Natural killer cell (primary cell): ENCODE measurements at regions not wholly inside any gene's neighbourhood (a gene's known extent, or its start where the extent isn't known, plus 50 kb on each side); places are given as distances from the start of the nearest gene placed in this dataset.

Experiments
- ATAC-seq, 3 donors: fragments of 150-1000 bp in 2 of 3; fragments of 200-7000 bp in 1 of 3; cut with Tn5 transposase; 1 replicate in 1 of 3; 2 replicates in 2 of 3; pipeline ENCODE4 v1.10.0; 2021; ENCODE audit warnings: mild to moderate bottlenecking in 2 of 3, moderate library complexity in 2 of 3
- DNase-seq, 2 donors: peaks; one replicate each; pipeline versions ENCODE4 v3.0.0 to v3.0.0-alpha.2; 2013 to 2021; ENCODE audit warnings: mixed read lengths in 1 of 2
- H3K27ac ChIP-seq: one replicate; pipeline ENCODE4 v1.5.1; 2013; ENCODE audit warnings: mild to moderate bottlenecking, low read length
- H3K27me3 ChIP-seq: one replicate; pipeline ENCODE4 v1.6.1; 2013; ENCODE audit warnings: low read length; ENCODE audit not compliant: control insufficient read depth, insufficient read depth
- H3K36me3 ChIP-seq: one replicate; pipeline ENCODE4 v1.6.1; 2013; ENCODE audit warnings: low read length; ENCODE audit not compliant: control insufficient read depth, insufficient read depth
- H3K4me1 ChIP-seq: one replicate; pipeline ENCODE4 v1.6.1; 2013; ENCODE audit warnings: low read length; ENCODE audit not compliant: control insufficient read depth, insufficient read depth
- H3K4me3 ChIP-seq: one replicate; pipeline ENCODE4 v1.5.1; 2013; ENCODE audit warnings: low read length
- H3K9me3 ChIP-seq: one replicate; pipeline ENCODE4 v1.6.1; 2013; ENCODE audit warnings: low read length; ENCODE audit not compliant: control insufficient read depth, insufficient read depth
- H3K27ac Mint-ChIP-seq, 2 donors: one replicate each; pipeline ENCODE4 v1.8.0; 2022; ENCODE audit warnings: mild to moderate bottlenecking in 2 of 2, mixed read lengths in 2 of 2, moderate library complexity in 1 of 2
- H3K27me3 Mint-ChIP-seq, 2 donors: one replicate each; pipeline ENCODE4 v1.8.0; 2022; ENCODE audit warnings: low read depth in 2 of 2, mixed read lengths in 2 of 2
- H3K36me3 Mint-ChIP-seq: one replicate; pipeline ENCODE4 v1.8.0; 2022; ENCODE audit warnings: mixed read lengths
- H3K4me1 Mint-ChIP-seq, 2 donors: one replicate each; pipeline ENCODE4 v1.8.0; 2022; ENCODE audit warnings: mixed read lengths in 2 of 2
- H3K4me3 Mint-ChIP-seq: one replicate; pipeline ENCODE4 v1.8.0; 2022; ENCODE audit warnings: mild to moderate bottlenecking, moderate library complexity, mixed read lengths
- H3K9me3 Mint-ChIP-seq, 2 donors: one replicate each; pipeline ENCODE4 v1.8.0; 2022; ENCODE audit warnings: mixed read lengths in 2 of 2
- WGBS: methylation state at CpG from one replicate; pipeline ENCODE4 v1.1.7; 2013; ENCODE audit warnings: missing lambda C conversion rate; ENCODE audit not compliant: insufficient coverage; 5-methylcytosine and 5-hydroxymethylcytosine counted together
- intact Hi-C: fragments of 100-400 bp; cut with micrococcal nuclease; formaldehyde crosslinking; loops from one replicate; pipeline ENCODE4 v1.14.2; 2022
- TF ChIP-seq, protein P1 (sequence below): fragments of 200-600 bp; IDR thresholded peaks from one replicate; pipeline ENCODE4 v1.8.0; 2022; ENCODE audit warnings: antibody characterized with exemption

- no peaks in the 10 kb centered on the region for H3K36me3 ChIP-seq
- Mint-ChIP-seq H3K27me3 (peaks cover 0 to 7% of the 10 kb centered on the region in 2 donors), H3K9me3 (no peaks in the 10 kb centered on the region), H3K4me1 (no peaks in the 10 kb centered on the region), H3K27ac (no peak overlapping the region), H3K36me3 (no peaks in the 10 kb centered on the region), H3K4me3 (no peak overlapping the region)
- TF ChIP-seq, protein P1, sequence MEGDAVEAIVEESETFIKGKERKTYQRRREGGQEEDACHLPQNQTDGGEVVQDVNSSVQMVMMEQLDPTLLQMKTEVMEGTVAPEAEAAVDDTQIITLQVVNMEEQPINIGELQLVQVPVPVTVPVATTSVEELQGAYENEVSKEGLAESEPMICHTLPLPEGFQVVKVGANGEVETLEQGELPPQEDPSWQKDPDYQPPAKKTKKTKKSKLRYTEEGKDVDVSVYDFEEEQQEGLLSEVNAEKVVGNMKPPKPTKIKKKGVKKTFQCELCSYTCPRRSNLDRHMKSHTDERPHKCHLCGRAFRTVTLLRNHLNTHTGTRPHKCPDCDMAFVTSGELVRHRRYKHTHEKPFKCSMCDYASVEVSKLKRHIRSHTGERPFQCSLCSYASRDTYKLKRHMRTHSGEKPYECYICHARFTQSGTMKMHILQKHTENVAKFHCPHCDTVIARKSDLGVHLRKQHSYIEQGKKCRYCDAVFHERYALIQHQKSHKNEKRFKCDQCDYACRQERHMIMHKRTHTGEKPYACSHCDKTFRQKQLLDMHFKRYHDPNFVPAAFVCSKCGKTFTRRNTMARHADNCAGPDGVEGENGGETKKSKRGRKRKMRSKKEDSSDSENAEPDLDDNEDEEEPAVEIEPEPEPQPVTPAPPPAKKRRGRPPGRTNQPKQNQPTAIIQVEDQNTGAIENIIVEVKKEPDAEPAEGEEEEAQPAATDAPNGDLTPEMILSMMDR = no peak
- H3K4me3 ChIP-seq = no peak overlapping the region
- H3K27ac ChIP-seq = no peak overlapping the region
- H3K9me3 ChIP-seq = no peaks in the 10 kb centered on the region
- H3K27me3 ChIP-seq = no peaks in the 10 kb centered on the region
- ATAC-seq = no peak
- no CpG with 5 or more reads among the region's 3 CpGs for WGBS
- no peaks in the 10 kb centered on the region for H3K4me1 ChIP-seq
- intact Hi-C loops = no loop called here
- no peak for DNase-seq
Measured at GRCh38 chrX:121333942-121334341, 286.5 kb downstream of the GLUD2 start.

DNA sequence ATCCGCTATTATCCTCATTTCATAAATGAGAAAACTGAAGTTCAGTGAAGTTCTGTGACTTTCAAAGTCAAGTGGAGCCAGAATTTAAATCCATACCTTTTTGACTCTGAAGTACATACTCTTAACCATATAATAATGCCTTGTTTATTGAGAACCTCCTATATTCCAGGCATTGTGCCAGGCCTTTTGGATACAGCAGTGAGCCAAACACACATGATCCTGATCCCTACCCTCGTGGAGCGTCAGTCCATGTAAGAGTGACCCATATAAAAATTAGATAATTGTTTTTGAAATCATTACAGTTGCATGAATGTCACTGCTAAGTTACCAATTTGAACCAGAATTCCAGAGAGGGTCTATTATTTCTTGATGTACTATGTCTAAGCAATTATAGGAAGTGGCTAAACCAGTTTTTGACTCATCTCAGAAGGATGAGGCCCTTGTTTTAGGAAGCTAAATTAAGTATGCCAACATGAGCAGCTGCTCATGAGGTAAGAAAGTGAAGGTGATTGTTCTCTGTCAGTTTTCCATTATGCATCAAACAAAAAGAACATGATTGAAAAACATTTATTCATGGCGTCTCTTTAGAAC is 289.5 kb downstream of the GLUD2 start:
- no peaks in the 10 kb centered on the region for H3K4me1 ChIP-seq
- TF ChIP-seq, protein P1 = no peak
- WGBS = 100% methylated on average over 2 of the region's 4 CpGs
- H3K27ac Mint-ChIP-seq = no peak overlapping the region
- no peaks in the 10 kb centered on the region for H3K9me3 Mint-ChIP-seq
- no peaks in the 10 kb centered on the region for H3K4me1 Mint-ChIP-seq
- H3K9me3 ChIP-seq = no peaks in the 10 kb centered on the region
- DNase-seq (no peak), ATAC-seq (no peak)
- intact Hi-C loops = no loop called here
- no peaks in the 10 kb centered on the region for H3K36me3 ChIP-seq
- H3K4me3 Mint-ChIP-seq = no peak overlapping the region
- no peak overlapping the region for H3K27ac ChIP-seq
- H3K27me3 ChIP-seq = no peaks in the 10 kb centered on the region
- no peaks in the 10 kb centered on the region for H3K36me3 Mint-ChIP-seq
- H3K27me3 Mint-ChIP-seq = peaks cover 0 to 18% of the 10 kb centered on the region in 2 donors
- no peak overlapping the region for H3K4me3 ChIP-seq

- H3K4me3 Mint-ChIP-seq = no peak overlapping the region
- H3K36me3 Mint-ChIP-seq = no peaks in the 10 kb centered on the region
- H3K4me1 Mint-ChIP-seq = no peaks in the 10 kb centered on the region
- no peaks in the 10 kb centered on the region for H3K27me3 ChIP-seq
- no peak overlapping the region for H3K27ac ChIP-seq
- no peak overlapping the region for H3K4me3 ChIP-seq
- no peaks in the 10 kb centered on the region for H3K9me3 Mint-ChIP-seq
- peaks cover 0 to 18% of the 10 kb centered on the region in 2 donors for H3K27me3 Mint-ChIP-seq
- WGBS = 100% methylated on average over 1 of the region's 2 CpGs
- intact Hi-C loops = no loop called here
- ATAC-seq = no peak
- no peaks in the 10 kb centered on the region for H3K36me3 ChIP-seq
- no peaks in the 10 kb centered on the region for H3K9me3 ChIP-seq
- TF ChIP-seq, protein P1 = no peak
- no peaks in the 10 kb centered on the region for H3K4me1 ChIP-seq
- no peak for DNase-seq
- H3K27ac Mint-ChIP-seq = no peak overlapping the region
Measured at GRCh38 chrX:121337816-121338215, 290.4 kb downstream of the GLUD2 start.

DNA sequence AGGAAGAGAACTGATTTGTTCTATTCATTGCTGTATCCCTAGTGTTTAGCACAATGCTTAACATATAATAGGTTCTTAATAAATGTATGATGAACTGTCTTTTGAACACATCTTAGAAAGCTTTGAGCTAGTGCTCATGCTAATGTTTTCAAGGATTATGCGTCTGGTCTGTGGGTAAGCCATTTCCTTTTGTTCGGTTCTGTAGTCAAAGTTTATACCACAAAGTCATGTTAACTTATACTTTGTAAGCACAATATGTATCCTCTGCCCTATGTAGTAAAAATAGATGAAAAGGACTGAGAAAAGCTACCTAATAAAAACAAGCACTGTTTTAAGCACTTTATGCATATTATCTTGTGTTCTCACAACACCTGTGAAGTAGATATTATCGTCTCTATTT is 301.9 kb downstream of the GLUD2 start:
- ATAC-seq (no peak), DNase-seq (no peak)
- no CpG with 5 or more reads among the region's 3 CpGs for WGBS
- H3K27me3 ChIP-seq = no peaks in the 10 kb centered on the region
- no peaks in the 10 kb centered on the region for H3K4me1 Mint-ChIP-seq
- TF ChIP-seq, protein P1 = no peak
- H3K27ac ChIP-seq = no peak overlapping the region
- intact Hi-C loops = no loop called here
- H3K36me3 ChIP-seq = no peaks in the 10 kb centered on the region
- no peak overlapping the region for H3K27ac Mint-ChIP-seq
- H3K36me3 Mint-ChIP-seq = no peaks in the 10 kb centered on the region
- peaks cover 2 to 3% of the 10 kb centered on the region in 2 donors for H3K9me3 Mint-ChIP-seq
- no peaks in the 10 kb centered on the region for H3K4me1 ChIP-seq
- H3K27me3 Mint-ChIP-seq = no peaks in the 10 kb centered on the region
- no peak overlapping the region for H3K4me3 Mint-ChIP-seq
- H3K4me3 ChIP-seq = no peak overlapping the region
- no peaks in the 10 kb centered on the region for H3K9me3 ChIP-seq
